ENCODE measurements at regions not wholly inside any gene's neighbourhood (a gene's known extent, or its start where the extent isn't known, plus 50 kb on each side); places are given as distances from the start of the nearest gene placed in this dataset.

DNA sequence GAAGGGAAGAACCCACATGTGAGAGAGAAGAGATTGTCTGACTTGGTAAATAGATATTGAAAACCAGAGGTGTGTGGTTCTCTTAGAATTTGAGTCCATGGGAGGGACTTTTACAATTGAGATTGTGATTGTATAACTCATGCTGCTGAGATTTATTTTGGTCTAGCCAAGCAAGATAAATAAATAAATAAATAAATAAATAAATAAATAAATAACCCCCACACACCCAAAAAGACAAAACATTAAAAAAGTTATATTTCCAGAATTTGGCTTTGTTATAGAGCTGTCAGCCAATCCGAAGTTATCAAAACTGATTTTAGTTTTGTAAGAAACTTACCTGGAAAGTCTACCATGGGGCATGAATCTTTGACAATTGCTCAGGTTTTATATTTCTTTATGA, 416.6 kb downstream of the ZSWIM6 start:
- Mint-ChIP-seq H3K27ac (no peak overlapping the region), H3K36me3 (no peaks in the 10 kb centered on the region), H3K27me3 (peaks cover 0 to 3% of the 10 kb centered on the region in 2 donors), H3K4me3 (no peak overlapping the region), H3K9me3 (peaks cover 0 to 3% (median 0%) of the 10 kb centered on the region in 5 donors), H3K4me1 (no peaks in the 10 kb centered on the region)
- ChIA-PET POLR2A (no interaction called here), CTCF (no interaction called here)
- no peak for DNase-seq
- H3K36me3 ChIP-seq (ENCODE audit: insufficient read depth, low read length) = no peaks in the 10 kb centered on the region
- H3K27ac ChIP-seq (ENCODE audit: low read depth, low read length) = no peak overlapping the region
- H3K4me3 ChIP-seq (ENCODE audit: low read length) = no peak overlapping the region
- H3K4me1 ChIP-seq (ENCODE audit: insufficient read depth, low read length) = no peaks in the 10 kb centered on the region
- H3K9me3 ChIP-seq (ENCODE audit: low read length) = no peaks in the 10 kb centered on the region
- H3K27me3 ChIP-seq (ENCODE audit: insufficient read depth, low read length, poor library complexity, severe bottlenecking) = no peaks in the 10 kb centered on the region

GRCh38 chr5:61752588-61752987, 420.5 kb downstream of the ZSWIM6 start:
- Histone ChIP-seq H3K9me3 (ENCODE audit: low read length) (no peaks in the 10 kb centered on the region), H3K36me3 (ENCODE audit: insufficient read depth, low read length) (no peaks in the 10 kb centered on the region), H3K27me3 (ENCODE audit: insufficient read depth, low read length, poor library complexity, severe bottlenecking) (no peaks in the 10 kb centered on the region), H3K27ac (ENCODE audit: low read depth, low read length) (no peak overlapping the region), H3K4me1 (ENCODE audit: insufficient read depth, low read length) (no peaks in the 10 kb centered on the region), H3K4me3 (ENCODE audit: low read length) (no peak overlapping the region)
- Mint-ChIP-seq H3K27me3 (peaks cover 0 to 1% of the 10 kb centered on the region in 2 donors), H3K4me3 (no peak overlapping the region), H3K4me1 (no peaks in the 10 kb centered on the region), H3K9me3 (peaks cover 0 to 3% (median 0%) of the 10 kb centered on the region in 5 donors), H3K27ac (no peak overlapping the region), H3K36me3 (no peaks in the 10 kb centered on the region)
- CTCF ChIA-PET = no interaction called here
- POLR2A ChIA-PET = no interaction called here
- DNase-seq = no peak

- Histone ChIP-seq H3K9me3 (ENCODE audit: low read length) (no peaks in the 10 kb centered on the region), H3K27ac (ENCODE audit: low read depth, low read length) (no peak overlapping the region), H3K4me1 (ENCODE audit: insufficient read depth, low read length) (no peaks in the 10 kb centered on the region), H3K4me3 (ENCODE audit: low read length) (no peak overlapping the region), H3K27me3 (ENCODE audit: insufficient read depth, low read length, poor library complexity, severe bottlenecking) (no peaks in the 10 kb centered on the region), H3K36me3 (ENCODE audit: insufficient read depth, low read length) (no peaks in the 10 kb centered on the region)
- Mint-ChIP-seq H3K36me3 (no peaks in the 10 kb centered on the region), H3K4me1 (no peaks in the 10 kb centered on the region), H3K27ac (no peak overlapping the region), H3K27me3 (no peaks in the 10 kb centered on the region), H3K9me3 (peaks cover 0 to 3% (median 0%) of the 10 kb centered on the region in 5 donors), H3K4me3 (no peak overlapping the region)
- no peak for DNase-seq
- CTCF ChIA-PET = interaction anchor here (1.3 kb wide), 1 partner anchor 8 kb away, joined by 3 read pairs; no protein-coding TSS in a partner anchor
- POLR2A ChIA-PET = no interaction called here
Measured at GRCh38 chr5:61754792-61755191, 422.7 kb downstream of the ZSWIM6 start.

- Histone ChIP-seq H3K27me3 (ENCODE audit: insufficient read depth, low read length, poor library complexity, severe bottlenecking) (no peaks in the 10 kb centered on the region), H3K4me1 (ENCODE audit: insufficient read depth, low read length) (no peaks in the 10 kb centered on the region), H3K9me3 (ENCODE audit: low read length) (no peaks in the 10 kb centered on the region), H3K27ac (ENCODE audit: low read depth, low read length) (no peak overlapping the region), H3K4me3 (ENCODE audit: low read length) (no peak overlapping the region), H3K36me3 (ENCODE audit: insufficient read depth, low read length) (no peaks in the 10 kb centered on the region)
- no peak overlapping the region for H3K4me3 Mint-ChIP-seq
- no peak for DNase-seq
- no peaks in the 10 kb centered on the region for H3K4me1 Mint-ChIP-seq
- CTCF ChIA-PET = interaction anchor here (1.3 kb wide), 1 partner anchor 9 kb away, joined by 3 read pairs; no protein-coding TSS in a partner anchor
- H3K27me3 Mint-ChIP-seq = peaks cover 0 to 1% of the 10 kb centered on the region in 2 donors
- POLR2A ChIA-PET = no interaction called here
- H3K27ac Mint-ChIP-seq = no peak overlapping the region
- H3K36me3 Mint-ChIP-seq = no peaks in the 10 kb centered on the region
- H3K9me3 Mint-ChIP-seq = peaks cover 0 to 3% (median 0%) of the 10 kb centered on the region in 5 donors
Measured at GRCh38 chr5:61755726-61756222, 423.7 kb downstream of the ZSWIM6 start.

- Mint-ChIP-seq H3K27ac (peak overlapping the region in 1 of 8 donors; percentile 17), H3K9me3 (peaks cover 0 to 5% (median 3%) of the 10 kb centered on the region in 5 donors), H3K36me3 (no peaks in the 10 kb centered on the region), H3K27me3 (peaks cover 0 to 4% of the 10 kb centered on the region in 2 donors), H3K4me1 (no peaks in the 10 kb centered on the region), H3K4me3 (no peak overlapping the region)
- ChIA-PET POLR2A (no interaction called here), CTCF (no interaction called here)
- H3K4me3 ChIP-seq (ENCODE audit: low read length) = no peak overlapping the region
- no peak overlapping the region for H3K27ac ChIP-seq (ENCODE audit: low read depth, low read length)
- no peaks in the 10 kb centered on the region for H3K9me3 ChIP-seq (ENCODE audit: low read length)
- no peaks in the 10 kb centered on the region for H3K36me3 ChIP-seq (ENCODE audit: insufficient read depth, low read length)
- no peaks in the 10 kb centered on the region for H3K27me3 ChIP-seq (ENCODE audit: insufficient read depth, low read length, poor library complexity, severe bottlenecking)
- no peaks in the 10 kb centered on the region for H3K4me1 ChIP-seq (ENCODE audit: insufficient read depth, low read length)
- no peak for DNase-seq
Measured at GRCh38 chr5:61758711-61759110, 426.7 kb downstream of the ZSWIM6 start.

DNA sequence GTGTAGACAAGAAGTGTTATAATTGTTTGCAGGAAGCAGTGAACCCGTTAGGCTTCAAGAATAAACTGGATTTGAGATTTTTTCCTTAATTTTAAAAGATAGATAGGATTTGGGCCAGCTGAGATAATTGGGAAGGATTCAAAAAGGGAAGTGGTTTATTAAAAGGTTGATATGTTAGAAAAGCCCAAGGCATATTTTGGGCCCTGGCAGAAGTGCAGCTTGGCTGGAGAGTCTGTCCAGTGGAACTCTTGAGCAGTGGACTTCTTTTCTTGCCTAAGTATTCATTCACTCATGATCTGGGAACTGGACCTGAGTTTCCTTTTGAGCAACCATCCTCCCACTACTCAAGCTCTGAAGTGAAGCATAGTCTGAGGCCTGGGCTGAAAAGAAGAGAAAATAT, 433.4 kb downstream of the ZSWIM6 start:
- no peak overlapping the region for H3K27ac Mint-ChIP-seq

DNA sequence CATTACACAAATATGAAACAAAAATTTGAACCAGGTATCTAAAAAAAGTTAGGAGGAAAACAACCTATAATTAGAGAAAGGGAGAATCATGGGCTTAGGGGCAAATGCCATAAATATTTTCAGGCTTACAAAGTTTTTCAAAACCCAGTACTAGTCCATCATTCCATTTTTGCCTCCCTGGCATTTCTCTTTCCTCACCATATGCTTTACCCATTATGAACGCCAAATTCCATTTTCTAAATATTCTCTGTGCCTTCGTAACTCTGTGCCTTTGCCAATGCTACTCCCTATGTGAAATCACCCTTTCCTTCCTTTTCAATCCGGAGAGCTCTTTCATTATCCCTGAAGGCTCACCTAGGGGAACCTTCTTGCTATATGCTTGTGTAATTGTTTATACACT, 434.1 kb downstream of the ZSWIM6 start:
- no peak overlapping the region for H3K4me3 Mint-ChIP-seq
- no peak for DNase-seq
- CTCF ChIA-PET = no interaction called here

More for the DNA sequence above, 433.4 kb downstream of the ZSWIM6 start:
- POLR2A ChIA-PET = no interaction called here
- Mint-ChIP-seq H3K4me3 (no peak overlapping the region), H3K9me3 (peaks cover 0 to 5% (median 3%) of the 10 kb centered on the region in 5 donors), H3K36me3 (no peaks in the 10 kb centered on the region), H3K4me1 (no peaks in the 10 kb centered on the region), H3K27me3 (peaks cover 11 to 20% of the 10 kb centered on the region in 2 donors)
- Histone ChIP-seq H3K36me3 (ENCODE audit: insufficient read depth, low read length) (no peaks in the 10 kb centered on the region), H3K9me3 (ENCODE audit: low read length) (no peaks in the 10 kb centered on the region), H3K27me3 (ENCODE audit: insufficient read depth, low read length, poor library complexity, severe bottlenecking) (no peaks in the 10 kb centered on the region), H3K4me3 (ENCODE audit: low read length) (no peak overlapping the region), H3K27ac (ENCODE audit: low read depth, low read length) (no peak overlapping the region), H3K4me1 (ENCODE audit: insufficient read depth, low read length) (no peaks in the 10 kb centered on the region)
- CTCF ChIA-PET = no interaction called here
- DNase-seq = no peak

GRCh38 chr5:61767231-61768080, 435.4 kb downstream of the ZSWIM6 start:
- no peaks in the 10 kb centered on the region for H3K36me3 Mint-ChIP-seq
- POLR2A ChIA-PET = no interaction called here

More for the DNA sequence above, 434.1 kb downstream of the ZSWIM6 start:
- Histone ChIP-seq H3K9me3 (ENCODE audit: low read length) (no peaks in the 10 kb centered on the region), H3K4me1 (ENCODE audit: insufficient read depth, low read length) (no peaks in the 10 kb centered on the region), H3K27ac (ENCODE audit: low read depth, low read length) (no peak overlapping the region), H3K27me3 (ENCODE audit: insufficient read depth, low read length, poor library complexity, severe bottlenecking) (no peaks in the 10 kb centered on the region), H3K36me3 (ENCODE audit: insufficient read depth, low read length) (no peaks in the 10 kb centered on the region), H3K4me3 (ENCODE audit: low read length) (no peak overlapping the region)
- Mint-ChIP-seq H3K27ac (no peak overlapping the region), H3K36me3 (no peaks in the 10 kb centered on the region), H3K27me3 (peaks cover 9 to 20% of the 10 kb centered on the region in 2 donors), H3K9me3 (peaks cover 0 to 5% (median 2%) of the 10 kb centered on the region in 5 donors), H3K4me1 (no peaks in the 10 kb centered on the region)
- POLR2A ChIA-PET = no interaction called here

More at GRCh38 chr5:61767231-61768080, 435.4 kb downstream of the ZSWIM6 start:
- Mint-ChIP-seq H3K9me3 (peaks cover 0 to 3% (median 0%) of the 10 kb centered on the region in 5 donors), H3K27ac (no peak overlapping the region), H3K27me3 (peaks cover 7 to 20% of the 10 kb centered on the region in 2 donors), H3K4me1 (no peaks in the 10 kb centered on the region), H3K4me3 (no peak overlapping the region)
- no peak overlapping the region for H3K27ac ChIP-seq (ENCODE audit: low read depth, low read length)
- CTCF ChIA-PET = no interaction called here
- no peaks in the 10 kb centered on the region for H3K9me3 ChIP-seq (ENCODE audit: low read length)
- H3K4me1 ChIP-seq (ENCODE audit: insufficient read depth, low read length) = no peaks in the 10 kb centered on the region
- no peak overlapping the region for H3K4me3 ChIP-seq (ENCODE audit: low read length)
- no peaks in the 10 kb centered on the region for H3K36me3 ChIP-seq (ENCODE audit: insufficient read depth, low read length)
- no peak for DNase-seq
- H3K27me3 ChIP-seq (ENCODE audit: insufficient read depth, low read length, poor library complexity, severe bottlenecking) = no peaks in the 10 kb centered on the region
